ENCODE measurements at regions not wholly inside any gene's neighbourhood (a gene's known extent, or its start where the extent isn't known, plus 50 kb on each side); places are given as distances from the start of the nearest gene placed in this dataset.

- Mint-ChIP-seq H3K36me3 (ENCODE audit: low read depth) (no peaks in the 10 kb centered on the region), H3K9me3 (peaks cover 9% of the 10 kb centered on the region), H3K27ac (no peak overlapping the region), H3K4me1 (no peaks in the 10 kb centered on the region), H3K4me3 (no peak overlapping the region), H3K27me3 (peaks cover 2% of the 10 kb centered on the region)
- CTCF ChIA-PET, result no interaction called here
- DNase-seq, result no peak
- ATAC-seq (ENCODE audit: low read depth), result no peak
- intact Hi-C loops (cut with micrococcal nuclease), result no loop called here
- POLR2A ChIA-PET, result no interaction called here
- TF ChIP-seq, protein P1, sequence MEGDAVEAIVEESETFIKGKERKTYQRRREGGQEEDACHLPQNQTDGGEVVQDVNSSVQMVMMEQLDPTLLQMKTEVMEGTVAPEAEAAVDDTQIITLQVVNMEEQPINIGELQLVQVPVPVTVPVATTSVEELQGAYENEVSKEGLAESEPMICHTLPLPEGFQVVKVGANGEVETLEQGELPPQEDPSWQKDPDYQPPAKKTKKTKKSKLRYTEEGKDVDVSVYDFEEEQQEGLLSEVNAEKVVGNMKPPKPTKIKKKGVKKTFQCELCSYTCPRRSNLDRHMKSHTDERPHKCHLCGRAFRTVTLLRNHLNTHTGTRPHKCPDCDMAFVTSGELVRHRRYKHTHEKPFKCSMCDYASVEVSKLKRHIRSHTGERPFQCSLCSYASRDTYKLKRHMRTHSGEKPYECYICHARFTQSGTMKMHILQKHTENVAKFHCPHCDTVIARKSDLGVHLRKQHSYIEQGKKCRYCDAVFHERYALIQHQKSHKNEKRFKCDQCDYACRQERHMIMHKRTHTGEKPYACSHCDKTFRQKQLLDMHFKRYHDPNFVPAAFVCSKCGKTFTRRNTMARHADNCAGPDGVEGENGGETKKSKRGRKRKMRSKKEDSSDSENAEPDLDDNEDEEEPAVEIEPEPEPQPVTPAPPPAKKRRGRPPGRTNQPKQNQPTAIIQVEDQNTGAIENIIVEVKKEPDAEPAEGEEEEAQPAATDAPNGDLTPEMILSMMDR (IDR thresholded peaks at IDR 0.05), result no peak
These were observed 95.4 kb upstream of the NKX2-2 start for GRCh38 chr20:21609221-21609620.

DNA sequence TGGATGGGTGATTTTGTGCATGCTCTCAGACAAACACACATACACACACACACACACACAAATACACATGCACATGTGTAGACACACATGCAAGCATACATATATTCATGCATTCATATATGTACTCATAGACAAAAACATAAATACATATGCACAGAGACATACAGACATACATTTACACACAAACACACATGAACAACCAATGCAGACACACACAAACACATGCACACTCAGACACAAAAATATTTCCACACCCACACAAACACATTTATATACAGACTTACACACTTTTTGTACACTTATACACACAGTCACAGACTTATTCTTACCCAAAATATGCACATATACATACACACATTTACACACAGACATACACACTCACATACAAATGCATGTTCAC, 94.9 kb upstream of the NKX2-2 start:
- ChIA-PET POLR2A (no interaction called here), CTCF (no interaction called here)
- Mint-ChIP-seq H3K27me3 (no peaks in the 10 kb centered on the region), H3K27ac (no peak overlapping the region), H3K4me3 (no peak overlapping the region), H3K9me3 (peaks cover 9% of the 10 kb centered on the region), H3K36me3 (ENCODE audit: low read depth) (no peaks in the 10 kb centered on the region), H3K4me1 (no peaks in the 10 kb centered on the region)
- intact Hi-C loops (cut with micrococcal nuclease), result no loop called here
- DNase-seq, result no peak
- TF ChIP-seq, protein P1 (IDR thresholded peaks at IDR 0.05), result no peak
- no peak for ATAC-seq (ENCODE audit: low read depth)

DNA sequence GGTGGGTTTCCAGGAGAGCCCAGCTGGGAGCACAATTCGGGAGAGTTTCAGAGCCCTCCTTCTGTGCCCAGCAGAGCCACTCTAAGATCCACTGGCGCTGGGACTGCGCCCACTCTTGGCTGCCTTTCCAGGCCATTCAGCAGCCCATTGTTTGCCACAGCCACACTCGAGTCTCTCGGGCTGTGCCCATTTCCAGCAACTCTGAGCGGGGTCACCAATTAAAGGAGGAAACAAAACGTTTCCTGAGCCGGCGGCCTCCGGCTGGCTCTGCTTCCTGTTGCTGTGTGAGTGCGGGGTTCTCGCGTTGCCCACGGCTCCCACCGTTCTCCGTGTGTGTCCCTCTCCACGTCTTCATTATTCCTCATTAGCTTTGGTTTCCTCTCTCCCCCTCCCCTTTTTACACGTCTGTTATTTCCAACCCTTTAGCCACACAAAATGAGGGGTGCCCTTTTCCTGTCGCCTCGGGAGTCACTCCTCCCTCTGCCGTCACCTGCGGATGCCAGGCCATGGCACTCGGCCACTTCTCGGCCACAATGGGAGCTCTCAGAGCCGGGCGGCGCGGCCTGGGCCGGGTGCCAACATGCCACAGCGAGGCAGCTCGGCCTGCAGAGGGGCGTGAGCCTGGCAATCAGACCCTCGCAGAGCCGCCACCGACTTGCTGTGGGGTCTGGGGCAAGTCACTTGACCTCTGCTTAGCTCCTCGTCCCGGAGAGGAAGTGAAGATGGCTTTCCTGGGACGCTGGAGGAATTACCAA, 94.3 kb upstream of the NKX2-2 start:
- ATAC-seq (ENCODE audit: low read depth) (no peak), DNase-seq (no peak)
- H3K27me3 Mint-ChIP-seq, result no peaks in the 10 kb centered on the region
- no peaks in the 10 kb centered on the region for H3K4me1 Mint-ChIP-seq
- H3K4me3 Mint-ChIP-seq, result no peak overlapping the region
- POLR2A ChIA-PET, result no interaction called here
- intact Hi-C loops (cut with micrococcal nuclease), result no loop called here
- H3K27ac Mint-ChIP-seq, result no peak overlapping the region
- CTCF ChIA-PET, result no interaction called here
- TF ChIP-seq, protein P1 (IDR thresholded peaks at IDR 0.05), result no peak
- no peaks in the 10 kb centered on the region for H3K36me3 Mint-ChIP-seq (ENCODE audit: low read depth)
- peaks cover 9% of the 10 kb centered on the region for H3K9me3 Mint-ChIP-seq

DNA sequence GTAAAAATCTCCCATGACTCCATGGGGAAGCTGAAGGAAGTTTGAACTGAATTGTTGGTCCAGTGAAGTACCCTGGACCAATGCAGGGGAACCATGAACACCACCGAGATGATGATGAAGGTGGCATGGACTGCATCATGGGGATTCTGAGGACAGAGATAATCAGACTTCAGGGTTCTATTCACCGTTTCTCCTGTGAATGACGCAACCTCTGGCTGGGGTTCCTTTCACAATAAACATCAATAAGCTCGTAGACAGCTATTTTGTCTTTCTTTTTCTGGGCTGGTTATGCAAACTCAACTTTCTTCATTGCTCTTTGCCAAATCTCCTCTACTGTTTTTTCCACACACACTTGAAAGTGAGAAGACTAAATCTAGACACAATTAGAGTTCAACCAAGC, 87.9 kb upstream of the NKX2-2 start:
- TF ChIP-seq, protein P1 (IDR thresholded peaks at IDR 0.05), result no peak
- Mint-ChIP-seq H3K27me3 (peaks cover 3% of the 10 kb centered on the region), H3K9me3 (peaks cover 9% of the 10 kb centered on the region), H3K36me3 (ENCODE audit: low read depth) (no peaks in the 10 kb centered on the region), H3K27ac (no peak overlapping the region), H3K4me3 (no peak overlapping the region), H3K4me1 (no peaks in the 10 kb centered on the region)
- CTCF ChIA-PET, result no interaction called here
- POLR2A ChIA-PET, result no interaction called here
- ATAC-seq (ENCODE audit: low read depth), result no peak
- no peak for DNase-seq
- intact Hi-C loops (cut with micrococcal nuclease), result no loop called here

- intact Hi-C loops (cut with micrococcal nuclease), result no loop called here
- ChIA-PET CTCF (no interaction called here), POLR2A (no interaction called here)
- H3K36me3 Mint-ChIP-seq (ENCODE audit: low read depth), result no peaks in the 10 kb centered on the region
- DNase-seq (no peak), ATAC-seq (ENCODE audit: low read depth) (no peak)
- peaks cover 7% of the 10 kb centered on the region for H3K27me3 Mint-ChIP-seq
- no peaks in the 10 kb centered on the region for H3K4me1 Mint-ChIP-seq
- H3K27ac Mint-ChIP-seq, result no peak overlapping the region
- TF ChIP-seq, protein P1 (IDR thresholded peaks at IDR 0.05), result no peak
- no peaks in the 10 kb centered on the region for H3K9me3 Mint-ChIP-seq
- no peak overlapping the region for H3K4me3 Mint-ChIP-seq
These were observed 72.8 kb upstream of the NKX2-2 start for GRCh38 chr20:21586682-21587081.
